Loucy (cell line): ENCODE measurements at regions not wholly inside any gene's neighbourhood (a gene's known extent, or its start where the extent isn't known, plus 50 kb on each side); places are given as distances from the start of the nearest gene placed in this dataset.

Experiments
- CTCF ChIP-seq: fragments of 200-600 bp; sonication (generic); conservative IDR thresholded peaks from 2 replicates; pipeline ENCODE4 v1.5.1; 2014; ENCODE audit warnings: mild to moderate bottlenecking, antibody characterized with exemption, low read length
- EZH2phosphoT487 ChIP-seq: fragments of 200-600 bp; IDR thresholded peaks from 2 replicates; pipeline ENCODE4 v1.6.1; 2018; ENCODE audit warnings: antibody characterized with exemption, mild to moderate bottlenecking, moderate library complexity, borderline replicate concordance

- no peak for TF ChIP-seq CTCF
- TF ChIP-seq EZH2phosphoT487: no peak
Observed at GRCh38 chr15:96473556-96473955, 143.1 kb downstream of the NR2F2 start.
